Glutamatergic neuron (in vitro differentiated cells): ENCODE measurements at regions not wholly inside any gene's neighbourhood (a gene's known extent, or its start where the extent isn't known, plus 50 kb on each side); places are given as distances from the start of the nearest gene placed in this dataset.

Source experiments
- DNase-seq: peaks from one replicate; pipeline ENCODE4 v3.0.0; 2022
- H3K27ac Mint-ChIP-seq: one replicate; pipeline ENCODE4 v1.8.0; 2020; ENCODE audit warnings: mild to moderate bottlenecking, mixed read lengths, inconsistent platforms; ENCODE audit not compliant: unreplicated experiment
- H3K27me3 Mint-ChIP-seq: one replicate; pipeline ENCODE4 v1.8.0; 2020; ENCODE audit warnings: mild to moderate bottlenecking, moderate library complexity, mixed read lengths, inconsistent platforms; ENCODE audit not compliant: unreplicated experiment
- H3K36me3 Mint-ChIP-seq: one replicate; pipeline ENCODE4 v1.8.0; 2020; ENCODE audit warnings: mild to moderate bottlenecking, mixed read lengths, inconsistent platforms; ENCODE audit not compliant: unreplicated experiment
- H3K4me1 Mint-ChIP-seq: one replicate; pipeline ENCODE4 v1.8.0; 2020; ENCODE audit warnings: mild to moderate bottlenecking, low read depth, mixed read lengths, inconsistent platforms; ENCODE audit not compliant: unreplicated experiment
- H3K4me3 Mint-ChIP-seq: one replicate; pipeline ENCODE4 v1.8.0; 2020; ENCODE audit warnings: mild to moderate bottlenecking, mixed read lengths, inconsistent platforms; ENCODE audit not compliant: unreplicated experiment
- H3K9me3 Mint-ChIP-seq: one replicate; pipeline ENCODE4 v1.8.0; 2020; ENCODE audit warnings: mild to moderate bottlenecking, moderate library complexity, mixed read lengths, inconsistent platforms; ENCODE audit not compliant: unreplicated experiment
- TF ChIP-seq, protein P1 (sequence below): fragments of 200-600 bp; sonication (generic); IDR thresholded peaks from one replicate; pipeline ENCODE4 v1.5.0; 2021; ENCODE audit not compliant: partially characterized antibody, unreplicated experiment

DNA sequence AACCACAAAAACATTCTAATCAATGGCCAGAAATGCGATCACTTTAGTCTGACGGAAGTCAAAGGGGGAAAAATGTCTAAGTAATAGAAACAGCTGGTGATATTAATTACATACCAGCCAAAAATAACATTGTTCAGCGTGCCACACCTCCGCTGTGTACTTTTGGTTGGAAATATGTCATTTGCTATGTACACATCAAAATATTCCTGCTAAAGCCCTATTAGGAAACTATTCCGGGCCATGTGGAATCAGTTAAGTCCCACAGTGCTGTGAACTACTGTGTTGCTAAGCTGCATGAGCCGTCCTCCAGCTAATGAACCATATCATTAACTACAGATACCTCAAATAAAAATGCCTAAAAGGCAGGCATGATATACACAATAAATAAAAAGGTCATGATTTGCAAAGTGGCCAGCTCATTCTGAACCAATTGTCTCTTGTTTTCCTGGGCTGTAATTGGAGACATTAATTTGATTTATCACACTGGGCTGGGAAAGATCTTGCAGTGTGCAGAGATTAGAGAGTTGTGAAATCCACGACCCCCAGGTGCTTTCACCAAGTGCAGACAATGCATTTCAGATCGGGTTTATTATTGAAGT is 200.5 kb upstream of the LRTM1 start:
- Mint-ChIP-seq H3K4me3 (no peak overlapping the region), H3K9me3 (no peaks in the 10 kb centered on the region), H3K4me1 (peaks cover 10% of the 10 kb centered on the region), H3K27me3 (no peaks in the 10 kb centered on the region), H3K36me3 (no peaks in the 10 kb centered on the region), H3K27ac (no peak overlapping the region)
- TF ChIP-seq, protein P1, sequence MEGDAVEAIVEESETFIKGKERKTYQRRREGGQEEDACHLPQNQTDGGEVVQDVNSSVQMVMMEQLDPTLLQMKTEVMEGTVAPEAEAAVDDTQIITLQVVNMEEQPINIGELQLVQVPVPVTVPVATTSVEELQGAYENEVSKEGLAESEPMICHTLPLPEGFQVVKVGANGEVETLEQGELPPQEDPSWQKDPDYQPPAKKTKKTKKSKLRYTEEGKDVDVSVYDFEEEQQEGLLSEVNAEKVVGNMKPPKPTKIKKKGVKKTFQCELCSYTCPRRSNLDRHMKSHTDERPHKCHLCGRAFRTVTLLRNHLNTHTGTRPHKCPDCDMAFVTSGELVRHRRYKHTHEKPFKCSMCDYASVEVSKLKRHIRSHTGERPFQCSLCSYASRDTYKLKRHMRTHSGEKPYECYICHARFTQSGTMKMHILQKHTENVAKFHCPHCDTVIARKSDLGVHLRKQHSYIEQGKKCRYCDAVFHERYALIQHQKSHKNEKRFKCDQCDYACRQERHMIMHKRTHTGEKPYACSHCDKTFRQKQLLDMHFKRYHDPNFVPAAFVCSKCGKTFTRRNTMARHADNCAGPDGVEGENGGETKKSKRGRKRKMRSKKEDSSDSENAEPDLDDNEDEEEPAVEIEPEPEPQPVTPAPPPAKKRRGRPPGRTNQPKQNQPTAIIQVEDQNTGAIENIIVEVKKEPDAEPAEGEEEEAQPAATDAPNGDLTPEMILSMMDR, result no peak
- no peak for DNase-seq

DNA sequence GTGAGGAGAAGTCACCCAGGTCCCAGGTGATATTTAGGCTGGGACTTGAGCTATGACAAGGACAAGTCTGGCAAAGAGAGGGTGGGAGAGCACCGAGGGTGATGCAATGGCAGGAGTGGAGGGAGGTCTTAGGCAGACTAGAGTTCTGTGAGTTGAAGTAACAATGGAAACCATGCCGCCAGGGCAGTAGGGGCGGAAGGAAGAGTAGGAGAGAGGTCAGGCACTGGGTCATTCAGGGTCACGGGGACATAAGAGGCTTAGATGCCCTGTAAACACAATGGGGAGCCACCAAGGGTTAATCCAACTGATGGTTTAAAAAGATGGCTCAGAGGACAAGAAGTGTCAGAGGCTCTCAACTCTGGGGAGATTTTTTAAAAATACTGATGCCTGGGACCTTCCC is 199.7 kb upstream of the LRTM1 start:
- TF ChIP-seq, protein P1, result no peak
- no peak overlapping the region for H3K27ac Mint-ChIP-seq
- H3K27me3 Mint-ChIP-seq, result no peaks in the 10 kb centered on the region
- no peak for DNase-seq
- H3K4me3 Mint-ChIP-seq, result no peak overlapping the region
- H3K9me3 Mint-ChIP-seq, result no peaks in the 10 kb centered on the region
- H3K36me3 Mint-ChIP-seq, result no peaks in the 10 kb centered on the region
- H3K4me1 Mint-ChIP-seq, result peaks cover 10% of the 10 kb centered on the region

DNA sequence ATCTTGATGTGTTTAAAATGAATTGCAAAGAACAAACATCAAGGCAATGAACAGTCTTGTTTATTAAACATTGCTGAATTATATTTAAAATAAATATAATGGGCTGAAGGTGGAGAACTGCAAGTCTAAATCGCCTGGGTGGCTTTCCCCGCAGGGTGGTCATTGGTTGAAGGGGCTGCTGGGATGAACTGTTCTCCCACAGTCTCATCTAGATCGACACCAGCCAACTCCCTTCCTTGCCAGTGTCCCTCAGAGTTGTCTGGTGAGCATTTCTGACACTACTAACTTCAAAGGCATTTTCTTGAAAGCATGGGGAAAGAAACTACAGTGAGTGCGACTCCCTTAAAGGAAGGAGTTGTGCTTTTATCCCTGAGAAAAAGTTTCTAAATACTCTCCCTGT is 196.5 kb upstream of the LRTM1 start:
- H3K4me3 Mint-ChIP-seq, result no peak overlapping the region
- no peak overlapping the region for H3K27ac Mint-ChIP-seq
- no peaks in the 10 kb centered on the region for H3K36me3 Mint-ChIP-seq
- peaks cover 11% of the 10 kb centered on the region for H3K4me1 Mint-ChIP-seq
- peaks cover 1% of the 10 kb centered on the region for H3K9me3 Mint-ChIP-seq
- no peak for DNase-seq
- no peaks in the 10 kb centered on the region for H3K27me3 Mint-ChIP-seq
- TF ChIP-seq, protein P1, result no peak
